Transverse colon (tissue), 4 donors: ENCODE measurements at regions not wholly inside any gene's neighbourhood (a gene's known extent, or its start where the extent isn't known, plus 50 kb on each side); places are given as distances from the start of the nearest gene placed in this dataset.

Experiments
- DNase-seq: peaks from one replicate; pipeline ENCODE4 v3.0.0-alpha.2; 2019
- H3K27ac ChIP-seq, 4 donors: fragments of 200-600 bp; sonication (generic); 2 replicates each; pipeline ENCODE4 v1.5.1; 2016 to 2018; ENCODE audit warnings: inconsistent platforms in 4 of 4
- H3K27me3 ChIP-seq: fragments of 200-600 bp; sonication (generic); 2 replicates; pipeline ENCODE4 v1.5.1; 2017; ENCODE audit warnings: inconsistent platforms
- H3K36me3 ChIP-seq, 4 donors: fragments of 200-600 bp; sonication (generic); 2 replicates each; pipeline ENCODE4 v1.5.1; 2017 to 2019; ENCODE audit warnings: inconsistent platforms in 4 of 4
- H3K4me1 ChIP-seq, 4 donors: fragments of 200-600 bp; sonication (generic); 2 replicates each; pipeline ENCODE4 v1.5.1; 2017 to 2020; ENCODE audit warnings: inconsistent platforms in 4 of 4
- H3K4me3 ChIP-seq, 4 donors: fragments of 200-600 bp; sonication (generic); 1 replicate in 1 of 4; 2 replicates in 3 of 4; pipeline versions ENCODE4 v1.5.1 to v1.6.1; 2017 to 2019; ENCODE audit warnings: inconsistent platforms in 4 of 4
- H3K9me3 ChIP-seq, 2 donors: fragments of 200-600 bp; sonication (generic); 2 replicates each; pipeline ENCODE4 v1.5.1; 2017 to 2019; ENCODE audit warnings: inconsistent platforms in 2 of 2
- EP300 ChIP-seq: sonication (generic); formaldehyde crosslinking; IDR thresholded peaks from one replicate; pipeline ENCODE4 v1.6.1; 2017; ENCODE audit warnings: antibody characterized with exemption, low read depth
- POLR2A ChIP-seq: fragments of 450-650 bp; IDR thresholded peaks from one replicate; pipeline ENCODE4 v1.6.1; 2016; ENCODE audit warnings: antibody characterized with exemption, mild to moderate bottlenecking, moderate library complexity
- POLR2AphosphoS5 ChIP-seq, 3 donors: sonication (generic); formaldehyde crosslinking; IDR thresholded peaks; one replicate each; pipeline ENCODE4 v1.6.1; 2016; ENCODE audit warnings: antibody characterized with exemption in 3 of 3
- WGBS, 2 donors: methylation state at CpG; one replicate each; pipeline ENCODE4 v1.1.5; 2018; ENCODE audit warnings: low coverage in 1 of 2; 5-methylcytosine and 5-hydroxymethylcytosine counted together
- in situ Hi-C, 4 donors: fragments of 200-750 bp; cut with MboI; loops; one replicate each; pipeline versions ENCODE4 v1.15.0 to v1.15.1; 2017; ENCODE audit warnings: low sequenced_read_pairs in 3 of 4, low pct_ligation_motif_present in 1 of 4, low pct_unique_long_range_greater_than_20kb in 1 of 4
- intact Hi-C: fragments of 100-400 bp; cut with DNase I; formaldehyde crosslinking; loops from one replicate; pipeline ENCODE4 v1.15.1; 2023; ENCODE audit warnings: low total_unique reads
- TF ChIP-seq, protein P1 (sequence below), 5 experiments: fragments of 200-600 bp in 3 of 5; fragments of 450-650 bp in 2 of 5; sonication (generic) in 3 of 5; IDR thresholded peaks; 1 replicate in 2 of 5; 2 replicates in 3 of 5; pipeline ENCODE4 v1.5.1; 2016 to 2017; ENCODE audit warnings: antibody characterized with exemption in 5 of 5, inconsistent platforms in 3 of 5, mild to moderate bottlenecking in 2 of 5, moderate library complexity in 1 of 5

DNA sequence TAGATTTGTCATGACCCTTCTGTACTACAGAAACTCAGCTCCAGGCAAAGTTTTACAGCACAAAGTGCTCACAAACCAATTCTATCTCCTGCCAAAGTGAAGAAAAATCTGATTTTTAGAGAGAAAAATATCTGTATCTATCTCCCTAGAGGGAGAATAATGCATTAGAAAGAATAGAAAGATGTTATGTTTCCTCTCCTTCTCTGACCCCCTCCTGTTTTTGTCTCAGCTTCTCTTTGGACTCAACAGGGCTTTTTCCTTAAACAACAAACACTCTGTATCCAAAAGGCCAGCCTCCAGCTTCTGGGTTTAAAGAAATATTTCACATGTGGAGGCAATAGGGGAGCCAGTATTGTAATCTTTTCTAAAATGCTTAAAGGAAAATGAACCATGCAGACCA, 627.4 kb downstream of the REEP3 start:
- TF ChIP-seq EP300 = no peak
- Histone ChIP-seq H3K9me3 (no peaks in the 10 kb centered on the region), H3K27me3 (no peaks in the 10 kb centered on the region), H3K27ac (no peak overlapping the region), H3K4me3 (no peak overlapping the region), H3K36me3 (no peaks in the 10 kb centered on the region), H3K4me1 (no peaks in the 10 kb centered on the region)
- intact Hi-C loops (no loop called here), in situ Hi-C loops (no loop called here)
- DNase-seq = no peak

DNA sequence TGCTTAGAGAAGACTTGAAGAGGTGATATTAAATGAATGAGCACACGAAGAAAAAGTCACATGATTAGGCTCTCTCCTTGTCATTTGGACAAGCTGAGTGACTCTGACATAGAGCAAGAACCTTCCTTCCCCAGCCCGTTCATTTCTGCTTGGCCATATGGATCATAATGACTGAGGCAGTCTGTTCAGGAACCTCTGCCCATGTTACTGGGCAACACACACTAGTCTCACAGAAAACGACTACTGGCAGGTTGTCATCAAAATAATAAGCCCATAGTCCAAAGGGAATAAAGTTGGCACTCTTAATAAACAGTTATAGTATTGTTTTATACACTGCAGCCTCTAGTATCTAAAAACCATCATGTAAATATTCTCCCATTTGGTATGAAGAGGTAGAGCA, 635.0 kb downstream of the REEP3 start:
- H3K9me3 ChIP-seq = no peaks in the 10 kb centered on the region
- H3K36me3 ChIP-seq = no peaks in the 10 kb centered on the region
- 55 to 67% methylated on average over 3 of the region's 3 CpGs for WGBS, 2 donors
- in situ Hi-C loops (no loop called here), intact Hi-C loops (no loop called here)
- TF ChIP-seq EP300 = no peak
- TF ChIP-seq, protein P1, sequence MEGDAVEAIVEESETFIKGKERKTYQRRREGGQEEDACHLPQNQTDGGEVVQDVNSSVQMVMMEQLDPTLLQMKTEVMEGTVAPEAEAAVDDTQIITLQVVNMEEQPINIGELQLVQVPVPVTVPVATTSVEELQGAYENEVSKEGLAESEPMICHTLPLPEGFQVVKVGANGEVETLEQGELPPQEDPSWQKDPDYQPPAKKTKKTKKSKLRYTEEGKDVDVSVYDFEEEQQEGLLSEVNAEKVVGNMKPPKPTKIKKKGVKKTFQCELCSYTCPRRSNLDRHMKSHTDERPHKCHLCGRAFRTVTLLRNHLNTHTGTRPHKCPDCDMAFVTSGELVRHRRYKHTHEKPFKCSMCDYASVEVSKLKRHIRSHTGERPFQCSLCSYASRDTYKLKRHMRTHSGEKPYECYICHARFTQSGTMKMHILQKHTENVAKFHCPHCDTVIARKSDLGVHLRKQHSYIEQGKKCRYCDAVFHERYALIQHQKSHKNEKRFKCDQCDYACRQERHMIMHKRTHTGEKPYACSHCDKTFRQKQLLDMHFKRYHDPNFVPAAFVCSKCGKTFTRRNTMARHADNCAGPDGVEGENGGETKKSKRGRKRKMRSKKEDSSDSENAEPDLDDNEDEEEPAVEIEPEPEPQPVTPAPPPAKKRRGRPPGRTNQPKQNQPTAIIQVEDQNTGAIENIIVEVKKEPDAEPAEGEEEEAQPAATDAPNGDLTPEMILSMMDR (IDR thresholded peaks at IDR 0.05) = no peak
- H3K27me3 ChIP-seq = no peaks in the 10 kb centered on the region
- DNase-seq = no peak
- no peaks in the 10 kb centered on the region for H3K4me1 ChIP-seq
- no peak overlapping the region for H3K27ac ChIP-seq
- H3K4me3 ChIP-seq = no peak overlapping the region

DNA sequence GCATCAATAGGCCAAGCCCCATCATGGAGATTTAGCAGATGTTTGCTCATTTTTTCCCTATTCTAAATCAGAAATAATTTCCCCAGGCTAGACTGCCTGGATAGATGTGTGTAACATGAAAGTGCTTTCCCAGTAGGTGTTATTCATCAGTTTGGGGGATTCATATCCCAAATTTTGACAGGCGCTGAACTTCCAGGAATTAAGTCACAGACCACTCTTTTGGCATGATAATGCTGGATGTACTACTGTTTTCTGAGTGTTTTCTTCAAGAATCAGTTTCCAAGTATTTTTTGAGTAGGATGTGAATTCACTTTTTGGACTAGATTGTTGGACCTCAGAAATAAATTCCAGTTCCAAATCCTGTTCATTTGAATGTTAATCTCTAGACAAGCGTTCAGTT, 637.4 kb downstream of the REEP3 start:
- Histone ChIP-seq H3K9me3 (no peaks in the 10 kb centered on the region), H3K4me1 (no peaks in the 10 kb centered on the region), H3K27ac (no peak overlapping the region), H3K27me3 (no peaks in the 10 kb centered on the region), H3K4me3 (no peak overlapping the region), H3K36me3 (no peaks in the 10 kb centered on the region)
- intact Hi-C loops = no loop called here
- in situ Hi-C loops = no loop called here
- TF ChIP-seq EP300 (no peak), POLR2A (no peak), POLR2AphosphoS5 (IDR thresholded peaks at IDR 0.05) (no peak)
- TF ChIP-seq, protein P1 (IDR thresholded peaks at IDR 0.05) = no peak
- 81 to 82% methylated on average over 2 of the region's 2 CpGs for WGBS, 2 donors
- DNase-seq = no peak

DNA sequence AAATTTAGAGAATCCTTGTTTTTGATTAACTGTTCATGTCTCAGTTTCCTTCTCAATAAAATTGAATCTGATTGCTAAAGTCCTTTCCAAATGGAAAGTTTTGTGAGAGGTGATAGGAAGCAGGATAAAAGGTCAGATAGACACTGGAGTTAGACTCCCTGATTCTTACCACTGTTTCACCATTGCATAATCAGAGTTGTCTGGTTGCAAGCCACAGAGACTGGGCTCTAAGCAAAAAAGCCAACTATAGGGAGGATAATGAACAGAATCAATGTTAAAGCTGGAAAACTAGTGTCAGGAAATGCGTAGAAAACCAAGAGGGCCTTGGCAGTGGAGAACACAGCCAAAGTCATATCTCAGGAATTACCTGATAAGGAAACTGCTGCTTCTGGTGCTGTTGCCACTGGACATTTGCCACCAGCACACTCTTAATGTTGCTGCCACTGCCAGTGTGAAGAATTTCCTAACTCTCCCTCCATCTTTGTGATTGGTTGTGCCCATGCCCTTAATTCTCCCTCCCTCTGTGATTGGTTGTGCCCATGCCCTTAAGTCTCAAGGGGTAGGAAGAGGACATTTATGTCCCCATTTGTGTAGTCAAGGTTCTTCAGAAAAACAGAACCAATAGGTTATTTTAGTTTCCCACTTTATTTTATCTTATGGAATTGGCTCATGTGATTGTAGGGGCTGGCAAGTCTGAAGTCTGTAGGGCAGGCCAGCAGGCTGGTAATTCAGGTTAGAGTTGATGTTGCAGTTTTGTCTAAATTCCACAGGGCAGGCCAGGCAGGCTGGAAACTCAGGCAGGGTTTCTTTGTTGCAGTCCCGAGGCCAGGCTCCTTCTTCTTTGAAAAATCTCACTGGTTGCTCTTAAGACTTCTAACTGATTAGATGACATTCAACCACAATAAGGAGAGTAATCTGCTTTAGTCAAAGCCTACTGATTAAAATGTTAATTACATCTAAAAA, 639.0 kb downstream of the REEP3 start:
- Histone ChIP-seq H3K27me3 (no peaks in the 10 kb centered on the region), H3K4me1 (no peaks in the 10 kb centered on the region), H3K4me3 (no peak overlapping the region), H3K9me3 (no peaks in the 10 kb centered on the region), H3K36me3 (no peaks in the 10 kb centered on the region), H3K27ac (no peak overlapping the region)
- DNase-seq = no peak
- in situ Hi-C loops (no loop called here), intact Hi-C loops (no loop called here)
- TF ChIP-seq POLR2AphosphoS5 (IDR thresholded peaks at IDR 0.05) = no peak
- no peak for TF ChIP-seq POLR2A
- TF ChIP-seq, protein P1 (IDR thresholded peaks at IDR 0.05) = no peak
- no peak for TF ChIP-seq EP300
- 75 to 86% methylated on average over 1 to 2 of the region's 2 CpGs for WGBS, 2 donors

DNA sequence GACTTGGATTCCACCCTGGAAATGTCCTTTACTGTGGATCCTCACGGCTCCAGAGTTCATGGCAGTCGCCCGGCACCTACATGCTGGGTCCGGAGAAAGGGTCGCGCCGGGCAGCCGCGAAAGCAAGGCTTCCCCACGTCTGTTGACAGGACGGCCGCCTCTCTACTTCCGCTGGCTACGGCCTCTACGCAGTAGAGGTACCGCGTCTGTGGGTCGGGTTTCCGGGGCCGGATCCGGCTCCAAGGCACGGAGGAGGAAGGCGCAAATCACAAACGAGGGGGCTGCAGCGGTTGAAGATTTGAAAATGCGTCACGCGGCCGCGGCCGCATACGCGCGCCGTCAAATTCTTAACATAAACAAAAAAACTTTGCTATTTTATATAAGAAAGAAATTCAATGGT, 649.6 kb downstream of the REEP3 start:
- WGBS, 2 donors = 96% methylated on average over 34 to 35 of the region's 35 CpGs
- Histone ChIP-seq H3K27ac (no peak overlapping the region), H3K4me1 (peaks cover 0 to 5% (median 0%) of the 10 kb centered on the region in 4 donors), H3K36me3 (no peaks in the 10 kb centered on the region), H3K4me3 (no peak overlapping the region), H3K27me3 (no peaks in the 10 kb centered on the region), H3K9me3 (no peaks in the 10 kb centered on the region)
- intact Hi-C loops = no loop called here
- no peak for DNase-seq
- TF ChIP-seq EP300 = no peak
- TF ChIP-seq POLR2AphosphoS5 (IDR thresholded peaks at IDR 0.05) = no peak
- TF ChIP-seq, protein P1 (IDR thresholded peaks at IDR 0.05) = no peak
- no peak for TF ChIP-seq POLR2A
- in situ Hi-C loops = no loop called here
